ENCODE measurements at regions not wholly inside any gene's neighbourhood (a gene's known extent, or its start where the extent isn't known, plus 50 kb on each side); places are given as distances from the start of the nearest gene placed in this dataset.

- in situ Hi-C loops (cut with MboI; ENCODE audit: low pct_unique_long_range_greater_than_20kb, low sequenced_read_pairs, unreplicated experiment), result no loop called here
- no peak for TF ChIP-seq CTCF (IDR thresholded peaks at IDR 0.05; ENCODE audit: extremely low read depth, insufficient read depth, missing control alignments)
- DNase-seq (ENCODE audit: low spot score), result no peak
Observed at GRCh38 chr2:223701761-223702160, 99.6 kb upstream of the SCG2 start.

DNA sequence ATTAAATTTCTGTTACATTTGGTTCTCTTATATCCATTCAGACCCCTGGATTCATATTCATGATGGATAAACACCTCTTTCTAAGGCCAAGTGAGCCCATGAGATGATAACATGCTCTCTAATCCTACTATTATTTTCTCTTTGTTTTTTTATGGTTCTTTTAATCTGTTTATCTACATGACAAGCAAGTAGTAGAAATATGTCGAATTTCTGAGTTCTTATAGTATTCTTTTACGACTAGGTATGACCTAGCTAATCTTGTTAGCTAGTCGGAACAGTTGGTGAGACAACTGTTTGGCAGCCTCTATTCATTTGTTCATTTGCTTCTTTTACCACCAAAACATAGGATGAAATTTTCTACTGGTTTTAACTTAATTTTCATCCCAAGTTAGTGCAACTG, 98.1 kb upstream of the SCG2 start:
- no peak for TF ChIP-seq CTCF (IDR thresholded peaks at IDR 0.05; ENCODE audit: extremely low read depth, insufficient read depth, missing control alignments)
- in situ Hi-C loops (cut with MboI; ENCODE audit: low pct_unique_long_range_greater_than_20kb, low sequenced_read_pairs, unreplicated experiment), result no loop called here
- no peak for DNase-seq (ENCODE audit: low spot score)

GRCh38 chr2:223697892-223698645, 95.9 kb upstream of the SCG2 start:
- DNase-seq (ENCODE audit: low spot score), result no peak
- TF ChIP-seq CTCF (IDR thresholded peaks at IDR 0.05; ENCODE audit: extremely low read depth, insufficient read depth, missing control alignments), result no peak
- in situ Hi-C loops (cut with MboI; ENCODE audit: low pct_unique_long_range_greater_than_20kb, low sequenced_read_pairs, unreplicated experiment), result no loop called here

DNA sequence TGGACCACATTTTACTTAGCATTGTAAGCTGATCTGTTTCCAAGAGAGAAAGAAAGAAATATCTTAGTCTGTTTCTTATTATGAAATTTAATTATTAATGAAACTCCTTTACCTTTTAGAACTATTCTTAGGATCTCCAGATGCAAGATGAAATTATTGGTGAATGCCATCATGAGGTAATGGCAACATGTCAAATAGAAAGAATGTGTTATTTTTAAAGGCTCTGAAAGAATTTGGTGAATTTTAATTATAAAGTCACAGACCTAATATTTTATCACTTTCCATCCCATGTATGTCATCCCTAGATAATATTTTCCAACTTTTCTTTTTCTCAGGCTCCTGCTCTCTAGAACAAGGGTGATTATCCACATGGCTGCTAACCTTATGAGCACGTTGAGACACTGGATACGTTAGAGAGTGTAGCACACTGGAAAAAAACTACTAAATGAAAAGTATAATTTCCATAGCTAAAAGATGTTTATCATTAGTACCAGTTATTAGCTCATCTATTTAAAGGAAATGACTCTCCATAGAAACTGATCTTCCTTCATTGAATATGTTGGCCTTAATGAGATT, 95.2 kb upstream of the SCG2 start:
- in situ Hi-C loops (cut with MboI; ENCODE audit: low pct_unique_long_range_greater_than_20kb, low sequenced_read_pairs, unreplicated experiment), result no loop called here
- DNase-seq (ENCODE audit: low spot score), result no peak
- no peak for TF ChIP-seq CTCF (IDR thresholded peaks at IDR 0.05; ENCODE audit: extremely low read depth, insufficient read depth, missing control alignments)

- no peak for TF ChIP-seq CTCF (IDR thresholded peaks at IDR 0.05; ENCODE audit: extremely low read depth, insufficient read depth, missing control alignments)
- DNase-seq (ENCODE audit: low spot score), result no peak
- in situ Hi-C loops (cut with MboI; ENCODE audit: low pct_unique_long_range_greater_than_20kb, low sequenced_read_pairs, unreplicated experiment), result no loop called here
Observed at GRCh38 chr2:223696719-223697118, 94.6 kb upstream of the SCG2 start.

GRCh38 chr2:223692191-223692947, 90.2 kb upstream of the SCG2 start:
- in situ Hi-C loops (cut with MboI; ENCODE audit: low pct_unique_long_range_greater_than_20kb, low sequenced_read_pairs, unreplicated experiment), result no loop called here
- DNase-seq (ENCODE audit: low spot score), result no peak
- peak; percentile 50 for TF ChIP-seq CTCF (IDR thresholded peaks at IDR 0.05; ENCODE audit: extremely low read depth, insufficient read depth, missing control alignments)
